ENCODE measurements at regions not wholly inside any gene's neighbourhood (a gene's known extent, or its start where the extent isn't known, plus 50 kb on each side); places are given as distances from the start of the nearest gene placed in this dataset.

DNA sequence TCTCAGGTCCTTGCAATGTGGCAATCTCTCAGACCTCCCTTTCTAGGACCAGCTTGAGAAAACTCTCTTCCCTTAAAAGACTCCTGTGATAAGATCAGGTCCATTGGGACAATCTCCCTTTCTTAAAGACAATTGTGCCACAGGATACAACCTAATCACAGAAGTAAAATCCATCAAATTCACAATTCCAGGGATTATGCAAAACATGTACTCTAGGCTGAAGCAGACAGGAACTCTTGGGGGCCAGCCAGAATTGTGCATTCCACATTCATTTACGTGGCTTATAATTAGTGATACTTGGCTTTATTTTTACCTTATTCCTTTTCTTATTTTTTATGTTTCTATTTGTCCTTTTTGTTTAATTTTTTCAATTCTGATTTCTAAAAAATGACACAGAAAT is 257.9 kb downstream of the KLF12 start:
- no peaks in the 10 kb centered on the region for H3K27me3 ChIP-seq
- no peak for DNase-seq (ENCODE audit: low spot score)
- no peaks in the 10 kb centered on the region for H3K36me3 ChIP-seq
- TF ChIP-seq CTCF (IDR thresholded peaks at IDR 0.05): no peak
- peaks cover 0 to 7% of the 10 kb centered on the region in 2 donors for H3K4me1 ChIP-seq
- H3K4me3 ChIP-seq: no peak overlapping the region
- H3K27ac ChIP-seq: no peak overlapping the region
- H3K9me3 ChIP-seq: no peaks in the 10 kb centered on the region

- Histone ChIP-seq H3K4me1 (peaks cover 0 to 18% of the 10 kb centered on the region in 2 donors), H3K9me3 (no peaks in the 10 kb centered on the region), H3K27ac (no peak overlapping the region), H3K27me3 (no peaks in the 10 kb centered on the region), H3K36me3 (no peaks in the 10 kb centered on the region), H3K4me3 (no peak overlapping the region)
- no peak for TF ChIP-seq CTCF (IDR thresholded peaks at IDR 0.05)
- no peak for DNase-seq (ENCODE audit: low spot score)
Observed at GRCh38 chr13:73873940-73874830, 260.0 kb downstream of the KLF12 start.

DNA sequence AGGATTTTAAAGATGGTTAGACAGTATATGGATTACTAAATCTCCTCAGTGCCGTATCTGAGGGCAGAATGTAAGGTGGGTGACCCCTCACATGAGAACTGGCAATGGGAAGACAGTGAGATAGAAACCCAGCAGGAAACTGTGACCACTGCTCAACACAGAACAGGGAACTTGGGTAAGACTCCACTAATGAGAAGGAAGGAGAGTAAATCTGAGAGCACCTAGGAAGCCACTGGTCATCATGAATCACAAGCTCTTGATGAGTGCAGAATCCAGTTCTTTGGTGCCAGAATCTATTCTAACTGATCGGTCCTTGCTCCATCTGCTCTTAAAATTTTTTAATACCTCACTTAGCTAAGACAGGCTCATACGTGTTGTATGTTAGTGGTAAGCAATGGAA is 261.8 kb downstream of the KLF12 start:
- Histone ChIP-seq H3K9me3 (no peaks in the 10 kb centered on the region), H3K27ac (no peak overlapping the region), H3K27me3 (no peaks in the 10 kb centered on the region), H3K4me3 (no peak overlapping the region), H3K36me3 (no peaks in the 10 kb centered on the region), H3K4me1 (peaks cover 0 to 18% of the 10 kb centered on the region in 2 donors)
- TF ChIP-seq CTCF (IDR thresholded peaks at IDR 0.05): no peak
- DNase-seq (ENCODE audit: low spot score): no peak

GRCh38 chr13:73870970-73871935 is 263.0 kb downstream of the KLF12 start:
- H3K9me3 ChIP-seq: no peaks in the 10 kb centered on the region
- no peak overlapping the region for H3K4me3 ChIP-seq
- no peaks in the 10 kb centered on the region for H3K36me3 ChIP-seq
- TF ChIP-seq CTCF (IDR thresholded peaks at IDR 0.05): no peak
- H3K27me3 ChIP-seq: no peaks in the 10 kb centered on the region
- peaks cover 0 to 18% of the 10 kb centered on the region in 2 donors for H3K4me1 ChIP-seq
- no peak for DNase-seq (ENCODE audit: low spot score)
- H3K27ac ChIP-seq: peak overlapping the region; percentile 18 to 26

- Histone ChIP-seq H3K27ac (no peak overlapping the region), H3K27me3 (no peaks in the 10 kb centered on the region), H3K36me3 (no peaks in the 10 kb centered on the region), H3K9me3 (no peaks in the 10 kb centered on the region), H3K4me3 (no peak overlapping the region), H3K4me1 (peaks cover 0 to 18% of the 10 kb centered on the region in 2 donors)
- no peak for DNase-seq (ENCODE audit: low spot score)
- TF ChIP-seq CTCF (IDR thresholded peaks at IDR 0.05): no peak
Observed at GRCh38 chr13:73870036-73870741, 264.0 kb downstream of the KLF12 start.

Data from right atrium auricular region (tissue), 2 donors.